ENCODE measurements at regions not wholly inside any gene's neighbourhood (a gene's known extent, or its start where the extent isn't known, plus 50 kb on each side); places are given as distances from the start of the nearest gene placed in this dataset.
A peak's percentile ranks its signal among the peaks of the same experiment; 100 is the strongest.

DNA sequence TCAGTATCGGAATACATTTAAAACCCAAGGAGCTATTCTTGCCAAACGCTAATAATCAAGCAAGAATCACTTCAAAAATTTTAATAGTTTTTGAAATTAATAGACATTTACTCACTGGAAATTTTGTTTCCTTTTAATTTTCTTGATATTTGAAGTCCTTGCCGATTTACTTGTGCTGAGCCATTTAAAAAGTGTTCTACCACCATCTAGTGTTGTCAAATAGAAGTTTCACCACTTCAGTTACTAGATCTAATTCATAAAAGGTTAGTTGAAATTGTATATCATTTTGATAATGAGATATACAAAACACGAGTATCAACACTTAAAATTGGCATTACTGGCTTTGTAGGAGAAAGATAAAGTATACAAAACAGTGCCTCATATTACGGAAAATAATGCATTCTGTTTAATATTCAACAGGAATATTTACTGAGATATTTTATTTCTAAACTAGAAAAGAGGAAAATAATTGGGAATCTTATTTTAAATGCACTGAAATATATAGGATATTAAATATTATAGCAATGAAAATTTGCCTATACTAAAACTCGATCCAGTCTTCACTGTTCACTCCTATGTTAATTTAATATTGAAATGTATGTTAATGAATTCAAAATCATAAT is 664.8 kb upstream of the SEMA3D start:
- no peak overlapping the region for H3K4me3 ChIP-seq (replicated peaks; ENCODE audit: low read depth, low read length)
- TF ChIP-seq, protein P1, sequence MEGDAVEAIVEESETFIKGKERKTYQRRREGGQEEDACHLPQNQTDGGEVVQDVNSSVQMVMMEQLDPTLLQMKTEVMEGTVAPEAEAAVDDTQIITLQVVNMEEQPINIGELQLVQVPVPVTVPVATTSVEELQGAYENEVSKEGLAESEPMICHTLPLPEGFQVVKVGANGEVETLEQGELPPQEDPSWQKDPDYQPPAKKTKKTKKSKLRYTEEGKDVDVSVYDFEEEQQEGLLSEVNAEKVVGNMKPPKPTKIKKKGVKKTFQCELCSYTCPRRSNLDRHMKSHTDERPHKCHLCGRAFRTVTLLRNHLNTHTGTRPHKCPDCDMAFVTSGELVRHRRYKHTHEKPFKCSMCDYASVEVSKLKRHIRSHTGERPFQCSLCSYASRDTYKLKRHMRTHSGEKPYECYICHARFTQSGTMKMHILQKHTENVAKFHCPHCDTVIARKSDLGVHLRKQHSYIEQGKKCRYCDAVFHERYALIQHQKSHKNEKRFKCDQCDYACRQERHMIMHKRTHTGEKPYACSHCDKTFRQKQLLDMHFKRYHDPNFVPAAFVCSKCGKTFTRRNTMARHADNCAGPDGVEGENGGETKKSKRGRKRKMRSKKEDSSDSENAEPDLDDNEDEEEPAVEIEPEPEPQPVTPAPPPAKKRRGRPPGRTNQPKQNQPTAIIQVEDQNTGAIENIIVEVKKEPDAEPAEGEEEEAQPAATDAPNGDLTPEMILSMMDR (IDR thresholded peaks at IDR 0.05; ENCODE audit: low read length, missing control alignments), result peak; percentile 58
- peak; percentile 83 for DNase-seq (ENCODE audit: low read depth)

DNA sequence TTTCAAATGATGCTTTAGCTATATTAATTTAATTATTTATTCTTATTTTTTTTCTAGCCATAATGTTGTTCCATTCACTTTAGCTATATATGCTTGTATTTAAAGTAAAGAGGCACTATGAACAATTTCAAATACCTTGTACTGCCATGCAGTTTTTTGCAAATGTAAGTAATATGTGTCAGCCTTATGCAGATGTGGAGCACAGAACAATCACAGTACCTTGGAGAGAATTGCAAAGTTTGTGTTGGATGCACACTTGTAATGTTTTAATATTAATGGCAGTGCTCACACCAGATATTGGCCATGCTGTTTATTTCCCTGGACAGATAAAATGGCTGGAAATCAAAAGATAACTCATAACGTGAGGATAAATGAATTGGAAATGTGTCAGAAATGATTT is 663.5 kb upstream of the SEMA3D start:
- TF ChIP-seq, protein P1 (IDR thresholded peaks at IDR 0.05; ENCODE audit: low read length, missing control alignments), result no peak
- no peak overlapping the region for H3K4me3 ChIP-seq (replicated peaks; ENCODE audit: low read depth, low read length)
- no peak for DNase-seq (ENCODE audit: low read depth)

DNA sequence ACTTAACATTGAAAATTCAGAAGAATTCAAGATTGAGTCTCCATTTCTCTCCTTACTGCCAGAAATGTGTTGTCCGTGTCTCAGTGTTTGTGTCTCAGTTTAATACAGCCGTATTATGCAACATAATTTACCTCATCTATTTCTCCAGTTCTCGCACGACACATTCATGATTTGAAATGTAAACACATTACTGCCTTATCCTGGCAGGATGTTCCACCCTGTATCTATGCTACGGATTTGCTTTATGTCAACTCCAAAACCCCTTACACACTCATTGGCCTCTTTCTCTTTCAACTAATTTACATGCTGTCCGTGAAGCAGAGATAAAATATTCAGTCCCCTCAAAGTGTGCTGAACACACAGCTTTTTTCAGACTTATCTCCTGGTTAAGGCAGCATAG is 653.7 kb upstream of the SEMA3D start:
- TF ChIP-seq, protein P1 (IDR thresholded peaks at IDR 0.05; ENCODE audit: low read length, missing control alignments), result no peak
- H3K4me3 ChIP-seq (replicated peaks; ENCODE audit: low read depth, low read length), result no peak overlapping the region

DNA sequence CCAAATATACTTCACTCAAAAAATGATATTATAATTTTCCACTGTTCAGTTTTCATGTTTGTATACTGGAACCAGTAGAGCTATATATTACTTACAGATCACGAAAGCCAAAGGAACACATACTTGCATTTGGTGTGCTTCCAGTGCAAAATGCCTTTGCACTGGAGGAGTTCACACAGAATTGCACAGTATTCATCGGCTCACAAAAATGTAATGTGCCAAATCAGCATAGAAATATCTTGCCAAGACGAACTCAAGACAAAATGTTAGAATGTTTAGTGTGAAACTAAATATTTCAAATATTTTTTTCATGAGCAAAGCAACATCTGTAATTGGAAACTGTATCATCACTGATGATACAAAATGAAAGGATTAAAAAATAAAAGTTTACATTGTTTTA is 646.2 kb upstream of the SEMA3D start:
- TF ChIP-seq, protein P1 (IDR thresholded peaks at IDR 0.05; ENCODE audit: low read length, missing control alignments), result no peak
- peak; percentile 28 for DNase-seq (ENCODE audit: low read depth)
- H3K4me3 ChIP-seq (replicated peaks; ENCODE audit: low read depth, low read length), result no peak overlapping the region

More for the DNA sequence above, 653.7 kb upstream of the SEMA3D start:
- DNase-seq (ENCODE audit: low read depth), result peak; percentile 59

DNA sequence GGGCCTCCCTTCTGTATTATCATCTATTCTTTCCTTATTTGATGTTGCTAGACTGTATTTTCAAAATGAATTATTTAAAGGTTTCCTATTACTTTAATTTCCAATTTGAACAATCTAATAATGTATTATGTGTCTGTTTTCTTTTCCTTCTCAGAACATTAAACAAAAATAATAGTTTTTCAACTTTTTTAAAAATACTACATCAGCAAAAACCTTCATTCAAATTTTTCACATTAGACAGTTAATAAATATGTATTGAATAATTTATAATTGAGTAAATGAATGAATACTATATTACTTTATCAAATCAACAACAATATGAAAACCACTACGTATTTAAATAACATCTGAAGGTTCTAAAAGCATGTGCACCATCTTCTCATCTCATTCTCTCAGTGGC is 644.1 kb upstream of the SEMA3D start:
- no peak overlapping the region for H3K4me3 ChIP-seq (replicated peaks; ENCODE audit: low read depth, low read length)
- TF ChIP-seq, protein P1 (IDR thresholded peaks at IDR 0.05; ENCODE audit: low read length, missing control alignments), result no peak
- no peak for DNase-seq (ENCODE audit: low read depth)

GRCh38 chr7:85829817-85830432 is 643.1 kb upstream of the SEMA3D start:
- peak; percentile 46 for DNase-seq (ENCODE audit: low read depth)
- TF ChIP-seq, protein P1 (IDR thresholded peaks at IDR 0.05; ENCODE audit: low read length, missing control alignments), result peak; percentile 42
- H3K4me3 ChIP-seq (replicated peaks; ENCODE audit: low read depth, low read length), result no peak overlapping the region

DNA sequence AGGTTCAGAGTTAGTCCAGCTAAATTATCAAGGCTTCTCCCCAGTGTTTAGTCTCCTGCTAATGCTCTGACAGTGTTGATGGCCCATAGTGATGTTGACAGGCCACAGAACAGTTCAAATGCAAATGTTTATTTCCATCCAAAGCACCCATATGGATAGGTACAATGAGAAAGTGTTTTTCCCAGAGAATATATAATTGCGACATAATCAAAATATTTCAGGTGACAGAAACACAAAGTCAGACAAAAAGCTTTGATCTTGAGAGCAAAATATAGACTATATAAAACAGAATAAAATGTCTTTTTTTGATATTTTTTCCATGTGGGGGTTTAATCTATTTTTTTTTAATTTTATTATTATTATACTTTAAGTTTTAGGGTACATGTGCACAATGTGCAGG is 642.3 kb upstream of the SEMA3D start:
- no peak overlapping the region for H3K4me3 ChIP-seq (replicated peaks; ENCODE audit: low read depth, low read length)
- TF ChIP-seq, protein P1 (IDR thresholded peaks at IDR 0.05; ENCODE audit: low read length, missing control alignments), result no peak
- no peak for DNase-seq (ENCODE audit: low read depth)
